GM12878 (cell line): ENCODE measurements at regions not wholly inside any gene's neighbourhood (a gene's known extent, or its start where the extent isn't known, plus 50 kb on each side); places are given as distances from the start of the nearest gene placed in this dataset.

ENCODE experiments used
- ATAC-seq: fragments of 200-7000 bp; cut with Tn5 transposase; 3 replicates; pipeline ENCODE4 v1.9.1; 2020; ENCODE audit warnings: mild to moderate bottlenecking, moderate library complexity
- BruUV-seq: library from RNA; stranded (reverse); fragments of 400-500 nt; replicated peaks from 2 replicates; lab custom pipeline; 2021; lab: Mats Ljungman, UMichigan
- CTCF ChIA-PET: fragments of 300-600 bp; sonication (Branson Sonifier 250); formaldehyde crosslinking; extraction: SDS; loops from one replicate; lab custom pipeline; 2021; ENCODE audit warnings: inconsistent platforms; lab: Yijun Ruan, JAX
- POLR2A ChIA-PET: fragments of 350-600 bp; formaldehyde crosslinking; extraction: SDS; loops from one replicate; lab custom pipeline; 2021; ENCODE audit warnings: inconsistent platforms; lab: Charles Lee
- RAD21 ChIA-PET: fragments of 300-600 bp; sonication (Branson Sonifier 250); formaldehyde crosslinking; loops from one replicate; lab custom pipeline; 2023; ENCODE audit warnings: antibody characterized with exemption; ENCODE audit not compliant: unreplicated experiment; lab: Charles Lee
- SMC1A ChIA-PET: fragments of 300-600 bp; sonication (Branson Sonifier 250); formaldehyde crosslinking; loops from one replicate; lab custom pipeline; 2023; ENCODE audit not compliant: unreplicated experiment, uncharacterized antibody; lab: Charles Lee
- DNase-seq: peaks from one replicate; pipeline ENCODE4 v3.0.0-alpha.2; 2011; ENCODE audit warnings: low read depth, low spot score
- FAIRE-seq: peaks from 3 replicates; lab custom pipeline; 2011; peaks lifted over from hg19 to GRCh38; lab: Jason Lieb, UNC
- H2AFZ ChIP-seq: 2 replicates; pipeline ENCODE4 v1.6.0; 2011; ENCODE audit warnings: low read depth, low read length, control low read depth; ENCODE audit not compliant: control insufficient read depth
- H3K27ac ChIP-seq: 2 replicates; pipeline ENCODE4 v1.5.1; 2011; ENCODE audit warnings: control low read depth; ENCODE audit not compliant: control insufficient read depth, insufficient read depth
- H3K27me3 ChIP-seq, 2 experiments: replicated peaks in 1 of 2; 2 replicates each; pipeline versions ENCODE4 v1.6.0 to v1.6.1; 2011; ENCODE audit warnings: low read length in 1 of 2; ENCODE audit not compliant: control insufficient read depth in 2 of 2, insufficient read depth in 2 of 2
- H3K36me3 ChIP-seq, 2 experiments: 2 replicates each; pipeline ENCODE4 v1.5.1; 2011; ENCODE audit warnings: low read length in 1 of 2; ENCODE audit not compliant: control insufficient read depth in 2 of 2, insufficient read depth in 2 of 2
- H3K4me1 ChIP-seq: 2 replicates; pipeline ENCODE4 v1.6.1; 2011; ENCODE audit warnings: mild to moderate bottlenecking, low read length, moderate library complexity, mixed read lengths; ENCODE audit not compliant: control insufficient read depth, insufficient read depth
- H3K4me2 ChIP-seq: 2 replicates; pipeline ENCODE4 v1.6.0; 2011; ENCODE audit warnings: control low read depth; ENCODE audit not compliant: control insufficient read depth, insufficient read depth
- H3K4me3 ChIP-seq: fragments of 200-600 bp; sonication (generic); 2 replicates; pipeline ENCODE4 v1.5.1; 2016
- H3K79me2 ChIP-seq: 2 replicates; pipeline ENCODE4 v1.6.0; 2011; ENCODE audit warnings: low read length; ENCODE audit not compliant: control insufficient read depth, insufficient read depth
- H3K9ac ChIP-seq: 2 replicates; pipeline ENCODE4 v1.8.0; 2011; ENCODE audit warnings: low read length, control low read depth, mixed read lengths; ENCODE audit not compliant: control insufficient read depth, insufficient read depth
- H3K9me3 ChIP-seq: replicated peaks from 3 replicates; pipeline ENCODE4 v1.5.1; 2011; ENCODE audit warnings: mild to moderate bottlenecking, low read length; ENCODE audit not compliant: control insufficient read depth, insufficient read depth
- H4K20me1 ChIP-seq: 2 replicates; pipeline ENCODE4 v1.6.0; 2011; ENCODE audit not compliant: control insufficient read depth, insufficient read depth
- ATF7 ChIP-seq: fragments of 450-650 bp; IDR thresholded peaks from 2 replicates; pipeline ENCODE4 v1.6.1; 2016; ENCODE audit warnings: low read depth, mild to moderate bottlenecking
- BHLHE40 ChIP-seq, 2 experiments: fragments of 450-650 bp in 1 of 2; IDR thresholded peaks; 2 replicates each; pipeline ENCODE4 v1.6.1; 2011 to 2017; ENCODE audit warnings: low read depth in 2 of 2, borderline replicate concordance in 1 of 2, improper control_type of control experiment in 1 of 2, low read length in 1 of 2, mild to moderate bottlenecking in 1 of 2
- BMI1 ChIP-seq: fragments of 450-650 bp; IDR thresholded peaks from 2 replicates; pipeline ENCODE4 v1.6.1; 2016; ENCODE audit warnings: mild to moderate bottlenecking, moderate library complexity, borderline replicate concordance
- CBX5 ChIP-seq: sonication (generic); IDR thresholded peaks from 2 replicates; pipeline ENCODE4 v1.6.1; 2016; ENCODE audit warnings: low read depth, moderate library complexity, mild to moderate bottlenecking, inconsistent platforms
- CHD2 ChIP-seq: IDR thresholded peaks from 2 replicates; pipeline ENCODE4 v1.6.1; 2011; ENCODE audit warnings: low read depth, low read length, improper control_type of control experiment, borderline replicate concordance
- DPF2 ChIP-seq: fragments of 450-650 bp; IDR thresholded peaks from 2 replicates; pipeline ENCODE4 v1.6.1; 2017; ENCODE audit warnings: mild to moderate bottlenecking
- EZH2 ChIP-seq: IDR thresholded peaks from 2 replicates; pipeline ENCODE4 v1.6.1; 2012; ENCODE audit warnings: low read depth, mild to moderate bottlenecking, control low read depth, inconsistent platforms, low read length, borderline replicate concordance; ENCODE audit not compliant: control insufficient read depth
- HCFC1 ChIP-seq: fragments of 150-350 bp; IDR thresholded peaks from 2 replicates; pipeline ENCODE4 v1.6.1; 2014; ENCODE audit warnings: low read length
- MTA2 ChIP-seq: fragments of 450-650 bp; IDR thresholded peaks from 2 replicates; pipeline ENCODE4 v1.6.1; 2016; ENCODE audit warnings: low read depth, mild to moderate bottlenecking, moderate library complexity
- NFYB ChIP-seq: IDR thresholded peaks from 2 replicates; pipeline ENCODE4 v1.6.1; 2011; ENCODE audit warnings: low read depth, mild to moderate bottlenecking, low read length, improper control_type of control experiment, moderate library complexity; ENCODE audit not compliant: insufficient read depth
- NR2F1 ChIP-seq: fragments of 450-650 bp; conservative IDR thresholded peaks from 2 replicates; pipeline ENCODE4 v1.6.1; 2017; ENCODE audit warnings: mild to moderate bottlenecking
- RAD51 ChIP-seq: fragments of 450-650 bp; IDR thresholded peaks from 2 replicates; pipeline ENCODE4 v1.6.1; 2016; ENCODE audit warnings: moderate library complexity, mild to moderate bottlenecking, inconsistent platforms
- RB1 ChIP-seq: fragments of 450-650 bp; formaldehyde crosslinking; IDR thresholded peaks from 2 replicates; pipeline ENCODE4 v1.6.1; 2017; ENCODE audit warnings: mild to moderate bottlenecking, borderline replicate concordance
- RUNX3 ChIP-seq: IDR thresholded peaks from 2 replicates; pipeline ENCODE4 v1.6.1; 2012; ENCODE audit warnings: low read length, inconsistent platforms
- SMAD5 ChIP-seq: IDR thresholded peaks from 2 replicates; pipeline ENCODE4 v1.6.1; 2016; ENCODE audit warnings: antibody characterized with exemption, low read depth
- TBL1XR1 ChIP-seq: IDR thresholded peaks from 2 replicates; pipeline ENCODE4 v1.6.1; 2012; ENCODE audit warnings: low read depth, low read length, improper control_type of control experiment
- WRNIP1 ChIP-seq: IDR thresholded peaks from 2 replicates; pipeline ENCODE4 v1.6.1; 2011; ENCODE audit warnings: low read depth, low read length, improper control_type of control experiment, borderline replicate concordance
- ZNF274 ChIP-seq: IDR thresholded peaks from one replicate; pipeline ENCODE4 v1.8.0; 2011; ENCODE audit not compliant: insufficient read length, insufficient read depth
- WGBS: methylation state at CpG from one replicate; pipeline ENCODE4 v1.1.6; 2016; ENCODE audit warnings: low lambda C conversion rate; ENCODE audit not compliant: insufficient replicate concordance, insufficient coverage; ENCODE audit errors: missing lambda C conversion rate; 5-methylcytosine and 5-hydroxymethylcytosine counted together
- in situ Hi-C: fragments of 300-500 bp; cut with MboI; formaldehyde crosslinking; loops from 9 replicates; pipeline ENCODE4 v1.14.3; 2018; ENCODE audit warnings: mixed read lengths
- intact Hi-C: fragments of 100-400 bp; cut with micrococcal nuclease; formaldehyde crosslinking; loops from one replicate; pipeline ENCODE4 v1.14.2; 2022; ENCODE audit not compliant: unreplicated experiment
- TF ChIP-seq, protein P1 (sequence below): fragments of 450-650 bp; IDR thresholded peaks from 2 replicates; pipeline ENCODE4 v1.6.1; 2014; ENCODE audit warnings: mild to moderate bottlenecking

GRCh38 chr20:6845141-6845540 is 77.7 kb downstream of the BMP2 start:
- no peaks in the 10 kb centered on the region for H3K79me2 ChIP-seq
- no peak overlapping the region for H3K9ac ChIP-seq
- ChIA-PET POLR2A (interaction anchor here (0.6 to 12.0 kb wide), 11 partner anchors 9 to 79 kb away, joined by 3 to 100 read pairs (median 4); no protein-coding TSS in a partner anchor), CTCF (interaction anchor here (1.0 to 2.1 kb wide), 10 partner anchors 9 to 250 kb away, joined by 3 to 12 read pairs (median 4); no protein-coding TSS in a partner anchor), RAD21 (interaction anchor here (1.0 to 4.3 kb wide), 11 partner anchors 9 to 94 kb away, joined by 3 to 28 read pairs (median 4); no protein-coding TSS in a partner anchor), SMC1A (interaction anchor here (0.6 to 14.3 kb wide), 19 partner anchors 8 to 440 kb away, joined by 3 to 270 read pairs (median 5); no protein-coding TSS in a partner anchor)
- no peak overlapping the region for H3K4me2 ChIP-seq
- no peak for FAIRE-seq
- intact Hi-C loops (no loop called here), in situ Hi-C loops (no loop called here)
- H3K27me3 ChIP-seq, result no peaks in the 10 kb centered on the region
- H3K36me3 ChIP-seq, result no peaks in the 10 kb centered on the region
- H3K4me3 ChIP-seq, result no peak overlapping the region
- H4K20me1 ChIP-seq, result no peaks in the 10 kb centered on the region
- no TSS peak for BruUV-seq
- DNase-seq, result no peak
- peak; percentile 42 for ATAC-seq
- no peaks in the 10 kb centered on the region for H3K4me1 ChIP-seq
- 0 out of 2 replicates have a peak, but pooled peaks have one; percentile 20 for TF ChIP-seq MTA2
- no peak for TF ChIP-seq TBL1XR1
- 0 out of 4 replicates have a peak, but pooled peaks of 1 of the 2 experiments have one; percentile 13 for TF ChIP-seq BHLHE40 (IDR thresholded peaks at IDR 0.05; ENCODE audit: borderline replicate concordance in 1 of 2, low read depth in 2 of 2, low read length in 1 of 2)
- no peak for TF ChIP-seq RUNX3
- TF ChIP-seq NR2F1, result peak; percentile 48
- no peaks in the 10 kb centered on the region for H3K9me3 ChIP-seq
- no peak overlapping the region for H3K27ac ChIP-seq
- H2AFZ ChIP-seq, result no peak overlapping the region

DNA sequence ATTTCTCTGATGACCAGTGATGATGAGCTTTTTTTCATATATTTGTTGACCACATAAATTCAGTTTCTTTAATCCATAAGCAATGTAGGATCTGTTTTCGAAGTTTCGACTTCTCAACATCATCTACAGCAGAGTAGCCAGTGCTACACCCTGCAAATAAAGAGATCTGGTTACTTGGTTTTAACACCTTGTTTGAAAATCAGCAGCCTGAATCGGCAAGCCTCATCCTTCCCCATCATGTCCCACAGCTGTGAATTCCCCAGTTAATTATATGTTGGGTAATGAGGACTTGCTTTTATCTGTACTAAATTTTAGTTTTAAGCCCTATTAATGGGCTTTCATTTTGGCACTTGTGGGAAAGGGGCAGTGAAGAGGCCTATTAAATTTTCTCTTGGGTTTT is 80.6 kb downstream of the BMP2 start:
- BruUV-seq, result no TSS peak
- FAIRE-seq (no peak), DNase-seq (no peak), ATAC-seq (peak; percentile 62)
- Histone ChIP-seq H3K27me3 (no peaks in the 10 kb centered on the region), H3K4me2 (no peak overlapping the region), H3K36me3 (no peaks in the 10 kb centered on the region), H3K79me2 (no peaks in the 10 kb centered on the region), H3K4me1 (no peaks in the 10 kb centered on the region), H3K9me3 (no peaks in the 10 kb centered on the region), H3K27ac (no peak overlapping the region), H2AFZ (no peak overlapping the region), H3K4me3 (no peak overlapping the region), H3K9ac (no peak overlapping the region), H4K20me1 (no peaks in the 10 kb centered on the region)
- RAD21 ChIA-PET, result interaction anchor here (0.6 to 8.1 kb wide), 10 partner anchors 10 to 192 kb away, joined by 3 to 129 read pairs (median 7); no protein-coding TSS in a partner anchor
- POLR2A ChIA-PET, result interaction anchor here (0.8 to 4.0 kb wide), 7 partner anchors 9 to 77 kb away, joined by 3 to 61 read pairs (median 4); no protein-coding TSS in a partner anchor
- intact Hi-C loops (no loop called here), in situ Hi-C loops (no loop called here)
- CTCF ChIA-PET, result interaction anchor here (0.8 to 7.8 kb wide), 11 partner anchors 8 to 92 kb away, joined by 3 to 77 read pairs (median 5); no protein-coding TSS in a partner anchor
- WGBS, result 24% methylated on average over 3 of the region's 3 CpGs
- SMC1A ChIA-PET, result interaction anchor here (1.0 to 17.1 kb wide), 14 partner anchors 10 to 91 kb away, joined by 3 to 370 read pairs (median 14); no protein-coding TSS in a partner anchor
- peak; percentile 71; the same call in 1 of the 2 replicates for TF ChIP-seq DPF2
- TF ChIP-seq SMAD5, result no peak
- no peak for TF ChIP-seq RB1
- no peak for TF ChIP-seq NFYB
- peak in 1 of 2 experiments; percentile 31; a peak in 1 of 4 replicates for TF ChIP-seq BHLHE40 (IDR thresholded peaks at IDR 0.05; ENCODE audit: borderline replicate concordance in 1 of 2, low read depth in 2 of 2, low read length in 1 of 2)
- no peak for TF ChIP-seq HCFC1
- TF ChIP-seq RAD51, result no peak
- TF ChIP-seq CBX5, result no peak
- no peak for TF ChIP-seq ZNF274
- TF ChIP-seq ATF7, result peak; percentile 65
- TF ChIP-seq WRNIP1, result no peak
- no peak for TF ChIP-seq EZH2
- no peak for TF ChIP-seq CHD2
- peak; percentile 63; the same call in 1 of the 2 replicates for TF ChIP-seq BMI1
- TF ChIP-seq, protein P1, sequence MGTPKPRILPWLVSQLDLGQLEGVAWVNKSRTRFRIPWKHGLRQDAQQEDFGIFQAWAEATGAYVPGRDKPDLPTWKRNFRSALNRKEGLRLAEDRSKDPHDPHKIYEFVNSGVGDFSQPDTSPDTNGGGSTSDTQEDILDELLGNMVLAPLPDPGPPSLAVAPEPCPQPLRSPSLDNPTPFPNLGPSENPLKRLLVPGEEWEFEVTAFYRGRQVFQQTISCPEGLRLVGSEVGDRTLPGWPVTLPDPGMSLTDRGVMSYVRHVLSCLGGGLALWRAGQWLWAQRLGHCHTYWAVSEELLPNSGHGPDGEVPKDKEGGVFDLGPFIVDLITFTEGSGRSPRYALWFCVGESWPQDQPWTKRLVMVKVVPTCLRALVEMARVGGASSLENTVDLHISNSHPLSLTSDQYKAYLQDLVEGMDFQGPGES, result no peak
